ENCODE measurements at regions not wholly inside any gene's neighbourhood (a gene's known extent, or its start where the extent isn't known, plus 50 kb on each side); places are given as distances from the start of the nearest gene placed in this dataset.
"Not testable (repeated sequence)": the region's sequence is repeated elsewhere in the genome, so short reads cannot be mapped to it uniquely, and the experiment has no call there.

DNA sequence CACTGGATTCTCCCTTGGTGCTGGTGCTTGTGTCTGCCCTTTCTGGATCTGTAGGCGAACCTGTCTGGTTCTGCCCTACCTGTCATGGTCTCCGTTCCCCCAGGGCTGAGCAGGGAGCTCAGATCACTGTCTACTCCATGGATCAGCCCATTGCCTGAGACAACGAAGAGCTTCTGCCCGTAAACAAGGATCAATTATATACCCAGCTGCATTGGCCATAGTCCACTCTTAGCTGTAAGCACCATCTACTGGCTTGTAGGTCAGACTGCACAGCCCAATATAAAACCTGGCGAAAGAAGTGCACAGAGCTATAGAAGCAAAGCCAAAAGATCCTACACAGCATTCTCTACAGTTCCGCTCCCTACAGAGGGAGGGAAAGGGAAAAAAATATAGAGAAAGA, 181.5 kb upstream of the RPS23 start:
- Histone ChIP-seq H3K79me2 (ENCODE audit: low read length) (no peaks in the 10 kb centered on the region), H3K9me3 (ENCODE audit: insufficient read depth, low read length) (no peaks in the 10 kb centered on the region), H3K4me2 (ENCODE audit: low read length) (no peak overlapping the region), H3K27ac (ENCODE audit: low read length) (no peak overlapping the region), H3K4me1 (ENCODE audit: low read length) (no peaks in the 10 kb centered on the region), H2AFZ (ENCODE audit: low read depth, low read length) (no peak overlapping the region), H4K20me1 (ENCODE audit: insufficient read depth, low read length) (no peaks in the 10 kb centered on the region), H3K4me3 (ENCODE audit: low read length) (no peak overlapping the region), H3K9ac (ENCODE audit: low read length) (no peak overlapping the region), H3K36me3 (replicated peaks; ENCODE audit: low read depth, low read length) (no peaks in the 10 kb centered on the region), H3K27me3 (ENCODE audit: low read depth, low read length) (no peaks in the 10 kb centered on the region)
- TF ChIP-seq, protein P1, sequence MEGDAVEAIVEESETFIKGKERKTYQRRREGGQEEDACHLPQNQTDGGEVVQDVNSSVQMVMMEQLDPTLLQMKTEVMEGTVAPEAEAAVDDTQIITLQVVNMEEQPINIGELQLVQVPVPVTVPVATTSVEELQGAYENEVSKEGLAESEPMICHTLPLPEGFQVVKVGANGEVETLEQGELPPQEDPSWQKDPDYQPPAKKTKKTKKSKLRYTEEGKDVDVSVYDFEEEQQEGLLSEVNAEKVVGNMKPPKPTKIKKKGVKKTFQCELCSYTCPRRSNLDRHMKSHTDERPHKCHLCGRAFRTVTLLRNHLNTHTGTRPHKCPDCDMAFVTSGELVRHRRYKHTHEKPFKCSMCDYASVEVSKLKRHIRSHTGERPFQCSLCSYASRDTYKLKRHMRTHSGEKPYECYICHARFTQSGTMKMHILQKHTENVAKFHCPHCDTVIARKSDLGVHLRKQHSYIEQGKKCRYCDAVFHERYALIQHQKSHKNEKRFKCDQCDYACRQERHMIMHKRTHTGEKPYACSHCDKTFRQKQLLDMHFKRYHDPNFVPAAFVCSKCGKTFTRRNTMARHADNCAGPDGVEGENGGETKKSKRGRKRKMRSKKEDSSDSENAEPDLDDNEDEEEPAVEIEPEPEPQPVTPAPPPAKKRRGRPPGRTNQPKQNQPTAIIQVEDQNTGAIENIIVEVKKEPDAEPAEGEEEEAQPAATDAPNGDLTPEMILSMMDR (IDR thresholded peaks at IDR 0.05; ENCODE audit: low read depth, low read length), result no peak
- TF ChIP-seq EZH2phosphoT487 (IDR thresholded peaks at IDR 0.05; ENCODE audit: low read depth), result no peak

DNA sequence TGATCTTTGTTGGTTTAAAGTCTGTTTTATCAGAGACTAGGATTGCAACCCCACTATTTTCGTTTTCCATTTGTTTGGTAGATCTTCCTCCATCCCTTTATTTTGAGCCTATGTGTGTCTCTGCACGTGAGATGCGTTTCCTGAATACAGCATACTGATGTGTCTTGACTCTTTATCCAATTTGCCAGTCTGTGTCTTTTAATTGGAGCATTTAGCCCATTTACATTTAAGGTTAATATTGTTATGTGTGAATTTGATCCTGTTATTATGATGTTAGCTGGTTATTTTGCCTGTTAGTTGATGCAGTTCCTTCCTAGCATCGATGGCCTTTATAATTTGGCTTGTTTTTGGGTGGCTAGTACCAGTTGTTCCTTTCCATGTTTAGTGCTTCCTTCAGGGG, 177.2 kb upstream of the RPS23 start:
- not testable (repeated sequence) for H3K36me3 ChIP-seq (replicated peaks; ENCODE audit: low read depth, low read length)

DNA sequence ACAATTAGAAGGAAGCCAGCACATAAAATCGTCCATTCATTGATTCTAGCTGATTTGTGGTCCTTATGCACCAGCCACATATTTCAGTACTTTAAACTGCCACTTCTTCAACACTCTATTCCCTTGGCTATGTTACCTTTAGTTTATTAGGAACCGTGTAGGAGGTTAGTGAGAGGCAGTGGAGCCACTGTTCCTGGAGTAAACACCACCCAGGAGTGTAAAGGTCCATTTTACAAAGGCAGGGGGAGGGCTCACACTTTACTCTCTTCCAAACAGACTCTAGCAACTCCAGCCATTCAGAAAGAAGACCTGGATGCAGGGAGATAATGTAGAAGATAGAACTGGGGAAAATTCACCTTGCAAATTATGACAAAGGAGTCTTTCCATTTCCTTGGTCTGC, 170.2 kb upstream of the RPS23 start:
- H3K4me1 ChIP-seq (ENCODE audit: low read length), result no peaks in the 10 kb centered on the region
- H3K9me3 ChIP-seq (ENCODE audit: insufficient read depth, low read length), result no peaks in the 10 kb centered on the region
- no peak overlapping the region for H3K4me3 ChIP-seq (ENCODE audit: low read length)
- no peak for TF ChIP-seq EZH2phosphoT487 (IDR thresholded peaks at IDR 0.05; ENCODE audit: low read depth)
- TF ChIP-seq, protein P1 (IDR thresholded peaks at IDR 0.05; ENCODE audit: low read depth, low read length), result no peak
- H3K27me3 ChIP-seq (ENCODE audit: low read depth, low read length), result no peaks in the 10 kb centered on the region
- H3K27ac ChIP-seq (ENCODE audit: low read length), result no peak overlapping the region
- no peaks in the 10 kb centered on the region for H4K20me1 ChIP-seq (ENCODE audit: insufficient read depth, low read length)
- H2AFZ ChIP-seq (ENCODE audit: low read depth, low read length), result no peak overlapping the region
- no peak overlapping the region for H3K9ac ChIP-seq (ENCODE audit: low read length)
- no peaks in the 10 kb centered on the region for H3K36me3 ChIP-seq (replicated peaks; ENCODE audit: low read depth, low read length)
- H3K79me2 ChIP-seq (ENCODE audit: low read length), result no peaks in the 10 kb centered on the region
- no peak overlapping the region for H3K4me2 ChIP-seq (ENCODE audit: low read length)

More for the DNA sequence above, 177.2 kb upstream of the RPS23 start:
- not testable (repeated sequence) for H3K4me3 ChIP-seq (ENCODE audit: low read length); H3K27me3 ChIP-seq (ENCODE audit: low read depth, low read length); H3K27ac ChIP-seq (ENCODE audit: low read length); H3K79me2 ChIP-seq (ENCODE audit: low read length); H3K9ac ChIP-seq (ENCODE audit: low read length); H4K20me1 ChIP-seq (ENCODE audit: insufficient read depth, low read length); H2AFZ ChIP-seq (ENCODE audit: low read depth, low read length); H3K4me2 ChIP-seq (ENCODE audit: low read length); H3K4me1 ChIP-seq (ENCODE audit: low read length); H3K9me3 ChIP-seq (ENCODE audit: insufficient read depth, low read length)

DNA sequence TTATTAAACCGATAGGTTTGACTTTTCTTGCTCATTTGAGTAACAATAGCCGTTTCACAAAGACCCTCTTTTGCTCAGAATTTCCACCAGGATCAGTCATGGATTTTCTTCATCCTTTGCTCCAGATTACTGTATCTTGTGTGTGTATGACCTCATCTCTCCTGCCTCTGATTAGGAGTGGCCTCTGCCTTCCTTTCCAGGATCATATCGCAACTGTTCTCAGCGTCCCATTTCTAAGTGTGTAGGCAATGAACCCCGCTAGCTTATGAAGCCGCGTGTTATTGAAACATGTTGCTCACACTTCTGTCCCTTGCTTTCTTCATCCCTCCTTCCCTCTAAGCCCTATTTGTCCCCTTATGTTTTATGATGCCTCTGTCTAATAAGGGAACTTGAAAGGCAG, 169.8 kb upstream of the RPS23 start:
- H3K4me1 ChIP-seq (ENCODE audit: low read length), result no peaks in the 10 kb centered on the region
- H3K4me3 ChIP-seq (ENCODE audit: low read length), result no peak overlapping the region
- no peaks in the 10 kb centered on the region for H3K79me2 ChIP-seq (ENCODE audit: low read length)
- no peaks in the 10 kb centered on the region for H4K20me1 ChIP-seq (ENCODE audit: insufficient read depth, low read length)
- H3K27me3 ChIP-seq (ENCODE audit: low read depth, low read length), result no peaks in the 10 kb centered on the region
- H3K27ac ChIP-seq (ENCODE audit: low read length), result no peak overlapping the region
- no peak overlapping the region for H3K4me2 ChIP-seq (ENCODE audit: low read length)
- H3K9me3 ChIP-seq (ENCODE audit: insufficient read depth, low read length), result no peaks in the 10 kb centered on the region
- no peak overlapping the region for H2AFZ ChIP-seq (ENCODE audit: low read depth, low read length)
- no peak overlapping the region for H3K9ac ChIP-seq (ENCODE audit: low read length)
- TF ChIP-seq, protein P1 (IDR thresholded peaks at IDR 0.05; ENCODE audit: low read depth, low read length), result no peak
- TF ChIP-seq EZH2phosphoT487 (IDR thresholded peaks at IDR 0.05; ENCODE audit: low read depth), result no peak
- no peaks in the 10 kb centered on the region for H3K36me3 ChIP-seq (replicated peaks; ENCODE audit: low read depth, low read length)

DNA sequence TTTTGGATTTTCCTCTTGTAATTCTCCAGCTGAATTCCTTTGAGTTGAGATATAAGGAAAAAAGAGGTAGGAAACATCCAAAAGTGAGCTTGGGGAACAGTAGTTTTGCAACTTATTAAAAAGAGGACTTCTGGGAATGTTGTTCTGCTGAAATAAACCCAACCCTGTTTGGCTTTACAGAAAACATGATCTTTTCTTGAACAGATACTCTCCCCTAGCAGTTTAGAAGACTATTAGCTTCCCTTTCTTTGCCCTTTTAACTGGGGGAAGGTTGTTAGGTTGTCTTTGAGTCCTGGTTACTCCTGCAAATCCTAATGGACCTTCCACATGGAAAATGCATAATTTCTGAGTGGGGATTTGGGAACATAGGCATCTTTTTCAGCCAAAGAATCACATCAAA, 168.7 kb upstream of the RPS23 start:
- Histone ChIP-seq H3K4me3 (ENCODE audit: low read length) (no peak overlapping the region), H3K79me2 (ENCODE audit: low read length) (no peaks in the 10 kb centered on the region), H3K27ac (ENCODE audit: low read length) (no peak overlapping the region), H3K27me3 (ENCODE audit: low read depth, low read length) (no peaks in the 10 kb centered on the region), H3K9me3 (ENCODE audit: insufficient read depth, low read length) (no peaks in the 10 kb centered on the region), H3K36me3 (replicated peaks; ENCODE audit: low read depth, low read length) (no peaks in the 10 kb centered on the region), H3K4me2 (ENCODE audit: low read length) (no peak overlapping the region), H3K9ac (ENCODE audit: low read length) (no peak overlapping the region), H4K20me1 (ENCODE audit: insufficient read depth, low read length) (no peaks in the 10 kb centered on the region), H2AFZ (ENCODE audit: low read depth, low read length) (no peak overlapping the region), H3K4me1 (ENCODE audit: low read length) (no peaks in the 10 kb centered on the region)
- TF ChIP-seq EZH2phosphoT487 (IDR thresholded peaks at IDR 0.05; ENCODE audit: low read depth), result no peak
- TF ChIP-seq, protein P1 (IDR thresholded peaks at IDR 0.05; ENCODE audit: low read depth, low read length), result no peak
